NCI-H526 (cell line): ENCODE measurements at regions not wholly inside any gene's neighbourhood (a gene's known extent, or its start where the extent isn't known, plus 50 kb on each side); places are given as distances from the start of the nearest gene placed in this dataset.

Experiments
- DNase-seq, 2 experiments: peaks; one replicate each; lab custom pipeline; 2025; lab: John Stamatoyannopoulos, UW

DNA sequence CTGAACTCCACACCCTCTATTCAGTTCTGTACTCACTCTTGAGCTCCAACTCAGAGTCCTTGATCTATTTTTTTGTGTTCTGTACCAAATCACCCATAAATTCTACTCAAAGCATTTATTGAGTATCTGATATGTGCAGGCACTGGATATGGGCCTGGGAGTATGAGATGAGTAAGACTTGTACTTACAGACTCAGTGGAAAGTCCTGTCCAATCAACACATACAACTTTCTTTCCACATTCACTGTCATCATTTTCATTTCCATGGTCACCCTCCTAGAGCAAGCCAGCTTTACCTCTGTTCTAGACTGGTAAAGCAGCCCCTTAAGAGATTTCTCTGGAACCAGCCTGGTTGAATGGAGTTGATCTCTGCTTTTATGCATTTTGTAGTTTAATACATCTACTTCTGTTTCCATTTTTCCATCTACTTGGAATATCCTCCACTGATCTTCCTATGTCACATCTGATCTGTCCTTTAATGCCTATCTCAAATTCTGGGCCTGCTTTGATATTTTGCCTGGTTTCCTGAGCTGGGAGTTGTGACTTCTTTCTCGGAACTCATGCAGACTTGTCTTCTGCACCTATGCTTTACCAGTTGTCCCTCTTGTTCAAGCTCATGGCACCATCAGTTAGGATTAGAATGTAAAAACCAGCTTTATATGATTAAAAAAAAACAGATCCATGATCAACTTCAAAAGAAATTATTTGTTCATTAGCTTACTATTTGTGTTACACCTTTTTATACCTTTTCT lies 96.9 kb upstream of the GLS start:
- DNase-seq = no peak

GRCh38 chr2:190785334-190785733 lies 95.3 kb upstream of the GLS start:
- no peak for DNase-seq

DNA sequence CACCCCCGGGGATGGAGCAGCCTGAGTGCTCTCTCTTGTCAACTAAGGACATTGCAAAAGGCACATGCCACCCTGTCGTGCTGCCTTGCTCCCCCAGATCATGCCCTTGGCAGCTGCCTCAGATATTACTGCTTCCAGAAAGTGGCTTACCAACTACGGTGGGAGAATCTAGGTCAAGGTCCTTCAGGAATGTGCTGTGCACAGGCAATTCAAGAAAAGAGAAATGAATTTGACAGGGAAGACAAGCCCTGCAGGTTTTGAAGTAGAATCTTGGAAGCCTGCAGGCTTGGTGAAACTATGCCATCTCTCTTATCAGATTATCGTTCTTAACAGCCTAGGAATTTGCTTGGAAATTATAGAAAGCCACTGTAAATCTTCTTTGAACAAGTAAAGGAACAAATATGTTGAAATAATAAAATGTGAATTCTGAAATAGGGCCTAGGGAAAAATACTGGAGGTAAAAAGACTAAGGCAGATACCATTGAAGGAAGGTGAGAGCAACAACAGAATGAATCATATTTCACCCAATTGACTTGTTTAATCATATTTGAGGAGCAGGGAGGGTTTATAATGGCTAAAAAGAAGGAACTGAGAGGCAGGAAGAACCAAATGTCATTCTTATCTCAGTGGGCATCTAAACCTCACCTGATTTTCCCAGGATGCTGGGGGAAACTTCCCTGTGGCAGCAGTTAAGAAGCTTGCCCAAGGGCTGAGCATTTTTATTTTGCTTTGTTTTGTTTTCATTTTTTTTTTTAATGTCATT lies 94.0 kb upstream of the GLS start:
- no peak for DNase-seq

GRCh38 chr2:190787743-190788235 lies 92.8 kb upstream of the GLS start:
- DNase-seq = no peak

GRCh38 chr2:190789074-190790004 lies 91.3 kb upstream of the GLS start:
- no peak for DNase-seq

DNA sequence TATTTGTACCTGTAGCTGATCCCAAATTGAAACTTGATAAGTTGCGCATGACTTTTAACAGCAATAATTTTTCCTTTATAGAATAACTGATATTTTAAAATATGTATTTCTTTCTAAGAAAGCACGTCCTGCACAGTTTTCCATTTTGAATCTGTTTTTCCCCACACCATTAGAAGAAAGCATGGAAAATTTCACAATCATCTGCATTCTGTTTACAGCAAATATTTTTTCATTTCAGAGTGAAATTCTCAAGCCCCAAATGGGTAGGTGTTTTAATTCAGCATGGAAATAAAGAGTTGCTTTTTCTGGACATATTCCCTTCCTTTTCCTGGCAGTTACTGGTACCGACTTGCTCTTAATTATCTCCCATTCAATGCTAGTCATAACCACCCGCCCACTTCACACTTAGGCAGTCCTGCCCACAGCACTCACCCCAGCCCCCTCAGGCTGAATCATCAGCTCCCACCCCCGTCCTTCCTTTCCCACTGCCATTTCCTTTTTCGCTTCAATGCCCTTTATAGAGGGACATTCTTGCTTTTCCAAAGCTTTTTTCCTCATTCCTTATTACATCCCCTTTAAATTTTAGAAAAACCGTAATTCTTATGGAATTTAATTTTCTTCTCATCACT lies 89.2 kb upstream of the GLS start:
- no peak for DNase-seq

DNA sequence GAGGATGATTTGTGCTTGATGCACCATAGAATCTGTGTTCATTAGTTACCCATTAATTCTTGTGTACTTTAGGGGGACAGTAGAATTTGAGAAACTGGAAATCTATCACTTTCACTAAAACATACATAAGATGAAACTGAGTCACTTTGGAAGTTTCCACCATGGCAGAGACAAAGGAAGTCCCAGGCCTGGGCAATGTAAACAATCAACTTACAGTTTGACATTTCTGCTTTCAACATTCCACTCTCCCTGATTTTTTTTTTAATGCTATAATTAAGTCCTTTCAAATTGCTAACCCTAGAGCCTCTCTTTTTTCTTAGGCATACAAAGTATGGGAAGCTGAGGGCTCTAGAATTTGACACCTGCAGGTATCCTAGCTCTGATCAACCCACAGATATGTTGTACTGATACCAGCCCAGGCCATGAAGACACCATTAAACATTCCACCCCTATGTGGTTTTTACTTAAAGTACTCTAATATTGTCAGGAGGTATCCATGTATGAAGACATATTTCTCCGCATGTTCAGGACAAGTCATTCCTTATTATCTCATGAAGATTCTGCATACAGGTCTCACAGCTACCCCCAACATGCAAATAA lies 88.5 kb upstream of the GLS start:
- DNase-seq = no peak

GRCh38 chr2:190792956-190793888 lies 87.4 kb upstream of the GLS start:
- no peak for DNase-seq

DNA sequence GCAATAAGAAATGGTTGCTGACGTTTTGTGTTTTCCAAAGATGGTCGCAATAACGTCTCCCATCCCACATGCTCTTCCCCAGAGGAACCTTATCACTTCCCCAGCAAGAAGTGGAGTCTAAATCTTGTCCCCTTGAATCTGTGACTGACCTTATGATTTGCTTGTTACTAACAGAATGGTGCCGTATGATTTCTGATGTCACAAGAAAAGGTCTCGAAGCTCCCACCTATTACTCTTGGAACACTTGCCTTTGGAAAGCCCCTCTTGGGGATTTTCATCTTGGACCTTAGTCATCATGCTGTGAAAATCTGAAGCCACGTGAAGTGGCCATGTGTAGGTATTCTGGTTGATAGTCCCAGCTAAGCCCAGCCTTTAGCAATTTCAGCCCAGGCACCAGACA lies 86.2 kb upstream of the GLS start:
- no peak for DNase-seq

- DNase-seq = no peak
These were observed 85.8 kb upstream of the GLS start for GRCh38 chr2:190794790-190795189.

- no peak for DNase-seq
These were observed 84.9 kb upstream of the GLS start for GRCh38 chr2:190795686-190796085.

DNA sequence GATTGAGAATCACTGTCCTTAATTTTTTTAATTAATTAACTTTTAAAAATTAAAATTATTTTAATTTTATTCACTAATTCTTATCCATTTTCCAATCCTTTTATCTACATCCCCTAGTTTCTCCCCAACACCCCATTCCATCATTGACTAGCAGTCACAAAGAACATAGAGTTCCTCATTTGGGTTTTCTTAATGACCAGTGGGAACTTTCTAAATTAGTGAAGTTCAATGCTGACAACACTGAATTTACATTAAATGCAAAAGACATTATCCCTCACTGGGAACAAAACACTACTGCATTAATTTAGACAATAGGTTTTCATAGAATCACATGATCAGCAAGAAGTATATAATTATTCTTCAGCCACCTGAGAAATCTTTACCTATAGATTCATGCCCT lies 80.6 kb upstream of the GLS start:
- DNase-seq = no peak

DNA sequence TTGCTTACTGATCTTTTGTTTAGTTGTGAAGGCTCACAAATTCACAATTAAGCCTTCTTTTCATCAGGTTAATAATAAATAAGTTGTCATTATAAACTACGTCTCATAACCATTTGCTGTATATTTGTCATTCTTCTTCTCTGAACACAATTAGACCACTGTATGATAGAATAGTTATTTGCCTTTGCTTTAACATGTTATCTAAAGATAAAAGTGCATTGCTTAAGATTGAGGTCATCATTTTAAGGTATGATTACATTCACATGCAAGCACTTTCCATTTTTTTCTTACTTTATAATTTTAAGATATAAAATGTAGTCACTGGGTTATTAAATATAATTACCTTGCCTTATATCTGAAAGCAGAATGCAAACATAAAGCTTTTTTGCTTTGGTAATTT lies 80.1 kb upstream of the GLS start:
- DNase-seq = no peak

GRCh38 chr2:190802129-190802528 lies 78.5 kb upstream of the GLS start:
- peak in 1 of 2 experiments; percentile 37 for DNase-seq

DNA sequence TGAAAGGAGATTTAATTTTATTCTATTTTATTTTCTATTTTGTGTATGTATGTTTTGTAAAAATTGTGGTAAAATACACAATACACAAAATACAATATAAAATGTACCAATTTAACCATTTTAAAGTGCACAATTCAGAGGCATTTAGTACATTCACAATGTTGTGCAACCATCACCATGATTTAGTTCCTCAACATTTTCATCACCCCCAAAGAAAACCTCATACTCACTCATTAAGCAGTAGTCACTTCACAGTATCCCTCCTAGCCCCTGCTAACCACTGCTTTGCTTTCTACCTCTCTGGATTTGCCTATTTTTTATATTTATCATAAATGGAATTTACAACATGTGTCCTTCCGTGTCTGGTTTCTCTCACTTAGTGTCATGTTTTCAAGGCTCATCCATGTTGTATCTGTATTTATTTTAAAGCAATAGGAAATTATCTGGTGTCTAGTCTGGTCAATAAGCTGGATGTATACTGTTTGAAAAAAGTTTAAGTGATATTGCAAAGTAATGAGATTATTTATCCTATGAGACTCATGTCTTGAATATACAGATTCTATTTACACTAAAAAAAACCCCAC lies 77.9 kb upstream of the GLS start:
- peak in 1 of 2 experiments; percentile 38 for DNase-seq

DNA sequence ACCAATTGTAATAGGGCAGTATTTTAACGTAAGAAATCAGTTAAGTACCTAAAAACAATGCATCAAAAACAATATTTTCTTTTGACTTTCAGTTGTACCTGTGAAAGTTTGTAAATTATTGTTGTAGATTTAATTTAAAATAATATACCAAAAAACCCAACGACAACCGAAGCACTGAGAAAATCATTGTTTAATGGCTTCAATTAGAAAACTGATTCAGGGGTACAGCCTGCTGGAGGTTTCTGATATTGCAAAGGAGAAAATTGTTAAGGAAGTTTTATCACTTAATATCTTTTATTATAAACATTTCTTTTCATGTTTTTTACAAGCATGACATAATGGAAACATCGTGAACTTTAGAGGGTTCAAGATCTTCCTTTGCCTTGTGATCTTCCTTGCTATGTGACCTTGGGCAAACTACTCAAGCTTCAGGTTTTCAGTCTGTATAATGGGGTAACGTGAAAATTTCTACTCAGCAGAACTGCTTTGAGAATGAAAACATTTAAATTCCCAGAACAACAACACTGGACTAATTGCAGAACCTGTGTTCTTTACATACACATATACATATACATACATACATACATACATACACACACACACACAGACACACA lies 76.3 kb upstream of the GLS start:
- DNase-seq = peak; percentile 9 to 39

GRCh38 chr2:190805126-190805525 lies 75.5 kb upstream of the GLS start:
- DNase-seq = no peak

DNA sequence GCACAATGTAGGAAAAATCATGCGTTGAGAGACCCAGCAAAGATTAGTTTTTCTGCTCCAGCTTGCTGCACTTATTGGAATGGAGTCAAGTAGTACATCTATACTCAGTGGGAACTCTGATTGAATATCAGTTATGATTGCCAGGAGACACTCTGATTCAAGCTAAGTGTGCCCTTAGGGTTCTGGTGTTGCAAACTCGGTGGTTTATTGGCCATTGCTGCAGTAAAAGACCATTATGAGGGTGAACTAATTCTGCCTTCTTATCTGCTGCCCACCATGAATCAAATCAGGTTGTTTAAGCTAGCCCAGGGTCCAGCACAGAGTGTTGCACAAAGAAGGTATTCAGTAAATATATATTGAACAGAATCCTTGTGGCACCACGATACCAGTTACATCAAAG lies 74.8 kb upstream of the GLS start:
- DNase-seq = no peak

DNA sequence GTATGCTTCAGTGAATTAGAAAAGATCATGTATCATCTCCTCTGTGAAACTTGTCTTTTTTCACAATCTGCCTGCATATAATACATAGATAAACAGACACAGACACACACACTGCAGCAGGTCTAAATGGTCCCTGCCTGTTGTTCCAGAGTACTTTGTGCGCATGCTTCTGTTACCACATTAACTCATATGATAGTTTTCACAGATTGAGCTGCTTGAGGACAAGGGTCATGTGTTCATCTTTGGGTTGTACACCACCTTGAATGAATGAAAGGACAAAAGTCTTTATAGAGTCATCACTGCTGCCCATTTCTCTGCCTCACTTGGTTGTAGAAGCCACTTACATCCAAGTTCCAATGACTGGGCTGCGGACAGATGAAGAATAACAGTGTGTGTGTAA lies 72.7 kb upstream of the GLS start:
- DNase-seq = no peak
